Panc1 (cell line): ENCODE measurements at regions not wholly inside any gene's neighbourhood (a gene's known extent, or its start where the extent isn't known, plus 50 kb on each side); places are given as distances from the start of the nearest gene placed in this dataset.
"Not testable (repeated sequence)": the region's sequence is repeated elsewhere in the genome, so short reads cannot be mapped to it uniquely, and the experiment has no call there.

Experiments
- ATAC-seq: fragments of 200-7000 bp; cut with Tn5 transposase; 2 replicates; pipeline ENCODE4 v1.9.1; 2020; ENCODE audit warnings: mild to moderate bottlenecking, moderate library complexity
- BruUV-seq: library from RNA; stranded (reverse); fragments of 400-500 nt; replicated peaks from 2 replicates; lab custom pipeline; 2021; lab: Mats Ljungman, UMichigan
- CTCF ChIA-PET: fragments of 300-600 bp; sonication (Branson Sonifier 250); formaldehyde crosslinking; loops from one replicate; lab custom pipeline; 2022; ENCODE audit warnings: antibody characterized with exemption; lab: Charles Lee
- POLR2A ChIA-PET: fragments of 300-600 bp; sonication (Branson Sonifier 250); formaldehyde crosslinking; loops from one replicate; lab custom pipeline; 2022; ENCODE audit warnings: antibody characterized with exemption; lab: Charles Lee
- DNase-seq: peaks from one replicate; pipeline ENCODE4 v3.0.0-alpha.2; 2010; ENCODE audit warnings: low read depth, low spot score
- H3K27ac ChIP-seq: 2 replicates; pipeline ENCODE4 v1.5.1; 2011; ENCODE audit warnings: mild to moderate bottlenecking, low read length, inconsistent platforms
- H3K27me3 ChIP-seq: fragments of 200-500 bp; sonication (Bioruptor generic); 2 replicates; pipeline ENCODE4 v1.6.0; 2014; ENCODE audit warnings: low read length, inconsistent platforms; ENCODE audit not compliant: control insufficient read depth, insufficient read depth
- H3K36me3 ChIP-seq: fragments of 200-500 bp; sonication (Bioruptor generic); 2 replicates; pipeline ENCODE4 v1.5.1; 2014; ENCODE audit warnings: inconsistent platforms, mild to moderate bottlenecking, low read length, moderate library complexity; ENCODE audit not compliant: control insufficient read depth, insufficient read depth
- H3K4me1 ChIP-seq: 2 replicates; pipeline ENCODE4 v1.5.1; 2011; ENCODE audit warnings: inconsistent platforms, mild to moderate bottlenecking, low read length, moderate library complexity; ENCODE audit not compliant: control insufficient read depth, insufficient read depth
- H3K4me3 ChIP-seq, 2 experiments: 2 replicates each; pipeline ENCODE4 v1.5.1; 2011 to 2012; ENCODE audit warnings: low read depth in 2 of 2, low read length in 2 of 2, mild to moderate bottlenecking in 2 of 2, inconsistent platforms in 1 of 2, moderate library complexity in 1 of 2
- H3K9me3 ChIP-seq: fragments of 200-500 bp; sonication (Bioruptor generic); 2 replicates; pipeline ENCODE4 v1.5.1; 2014; ENCODE audit warnings: low read depth, mild to moderate bottlenecking, inconsistent platforms, low read length, moderate library complexity; ENCODE audit not compliant: control insufficient read depth, insufficient read depth
- POLR2AphosphoS5 ChIP-seq: IDR thresholded peaks from 2 replicates; pipeline ENCODE4 v1.6.1; 2012; ENCODE audit warnings: mild to moderate bottlenecking, low read depth, low read length, moderate library complexity
- SIN3A ChIP-seq: IDR thresholded peaks from 2 replicates; pipeline ENCODE4 v1.6.1; 2012; ENCODE audit warnings: low read depth, mild to moderate bottlenecking, low read length, moderate library complexity, borderline replicate concordance; ENCODE audit not compliant: insufficient read depth
- TCF7L2 ChIP-seq: IDR thresholded peaks from 2 replicates; pipeline ENCODE4 v1.6.1; 2011; ENCODE audit warnings: mild to moderate bottlenecking, low read depth, low read length, inconsistent platforms
- in situ Hi-C: cut with HindIII; loops from 2 replicates; pipeline ENCODE4 v1.10.0; 2016; ENCODE audit warnings: low sequenced_read_pairs, low pct_unique_long_range_greater_than_20kb
- intact Hi-C: fragments of 100-400 bp; cut with micrococcal nuclease; formaldehyde crosslinking; loops from one replicate; pipeline ENCODE4 v1.10.0; 2022; ENCODE audit not compliant: unreplicated experiment
- TF ChIP-seq, protein P1 (sequence below), 2 experiments: IDR thresholded peaks; 2 replicates each; pipeline ENCODE4 v1.6.1; 2011 to 2012; ENCODE audit warnings: low read depth in 2 of 2, control low read depth in 1 of 2, low read length in 1 of 2, mild to moderate bottlenecking in 1 of 2, moderate library complexity in 1 of 2; ENCODE audit not compliant: insufficient read depth in 1 of 2
- TF ChIP-seq, protein P2 (sequence below): fragments of 450-650 bp; IDR thresholded peaks from 2 replicates; pipeline ENCODE4 v1.5.1; 2017; ENCODE audit warnings: mild to moderate bottlenecking

DNA sequence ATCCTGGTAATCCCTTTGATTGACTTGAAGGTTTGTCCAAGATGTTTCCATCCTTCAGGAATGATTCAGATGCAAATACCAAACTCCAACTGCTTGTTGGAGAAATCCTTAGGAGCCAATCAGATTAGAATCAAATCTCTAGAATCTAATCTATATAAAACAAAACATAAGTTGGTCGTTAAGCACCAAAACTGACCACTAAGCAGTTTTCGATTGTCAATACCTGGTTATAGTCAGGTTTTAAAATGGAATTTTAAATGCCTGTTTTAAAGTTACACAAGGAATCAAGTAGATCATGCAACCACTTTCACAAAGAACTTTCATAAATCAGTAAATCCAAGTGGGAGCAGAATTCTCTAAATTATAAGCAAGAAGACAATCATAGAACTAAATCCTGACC, 236.1 kb downstream of the PARM1 start:
- Histone ChIP-seq H3K9me3 (no peaks in the 10 kb centered on the region), H3K27me3 (no peaks in the 10 kb centered on the region), H3K36me3 (no peaks in the 10 kb centered on the region), H3K27ac (no peak overlapping the region), H3K4me3 (no peak overlapping the region), H3K4me1 (no peaks in the 10 kb centered on the region)
- in situ Hi-C loops (no loop called here), intact Hi-C loops (no loop called here)
- CTCF ChIA-PET, result no interaction called here
- DNase-seq (no peak), ATAC-seq (no peak)
- POLR2A ChIA-PET, result no interaction called here
- TF ChIP-seq, protein P1, sequence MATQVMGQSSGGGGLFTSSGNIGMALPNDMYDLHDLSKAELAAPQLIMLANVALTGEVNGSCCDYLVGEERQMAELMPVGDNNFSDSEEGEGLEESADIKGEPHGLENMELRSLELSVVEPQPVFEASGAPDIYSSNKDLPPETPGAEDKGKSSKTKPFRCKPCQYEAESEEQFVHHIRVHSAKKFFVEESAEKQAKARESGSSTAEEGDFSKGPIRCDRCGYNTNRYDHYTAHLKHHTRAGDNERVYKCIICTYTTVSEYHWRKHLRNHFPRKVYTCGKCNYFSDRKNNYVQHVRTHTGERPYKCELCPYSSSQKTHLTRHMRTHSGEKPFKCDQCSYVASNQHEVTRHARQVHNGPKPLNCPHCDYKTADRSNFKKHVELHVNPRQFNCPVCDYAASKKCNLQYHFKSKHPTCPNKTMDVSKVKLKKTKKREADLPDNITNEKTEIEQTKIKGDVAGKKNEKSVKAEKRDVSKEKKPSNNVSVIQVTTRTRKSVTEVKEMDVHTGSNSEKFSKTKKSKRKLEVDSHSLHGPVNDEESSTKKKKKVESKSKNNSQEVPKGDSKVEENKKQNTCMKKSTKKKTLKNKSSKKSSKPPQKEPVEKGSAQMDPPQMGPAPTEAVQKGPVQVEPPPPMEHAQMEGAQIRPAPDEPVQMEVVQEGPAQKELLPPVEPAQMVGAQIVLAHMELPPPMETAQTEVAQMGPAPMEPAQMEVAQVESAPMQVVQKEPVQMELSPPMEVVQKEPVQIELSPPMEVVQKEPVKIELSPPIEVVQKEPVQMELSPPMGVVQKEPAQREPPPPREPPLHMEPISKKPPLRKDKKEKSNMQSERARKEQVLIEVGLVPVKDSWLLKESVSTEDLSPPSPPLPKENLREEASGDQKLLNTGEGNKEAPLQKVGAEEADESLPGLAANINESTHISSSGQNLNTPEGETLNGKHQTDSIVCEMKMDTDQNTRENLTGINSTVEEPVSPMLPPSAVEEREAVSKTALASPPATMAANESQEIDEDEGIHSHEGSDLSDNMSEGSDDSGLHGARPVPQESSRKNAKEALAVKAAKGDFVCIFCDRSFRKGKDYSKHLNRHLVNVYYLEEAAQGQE (IDR thresholded peaks at IDR 0.05; ENCODE audit: insufficient read depth in 1 of 2, low read depth in 2 of 2, low read length in 1 of 2), result no peak
- no peak for TF ChIP-seq TCF7L2
- TF ChIP-seq POLR2AphosphoS5, result no peak
- no peak for TF ChIP-seq SIN3A
- TF ChIP-seq, protein P2, sequence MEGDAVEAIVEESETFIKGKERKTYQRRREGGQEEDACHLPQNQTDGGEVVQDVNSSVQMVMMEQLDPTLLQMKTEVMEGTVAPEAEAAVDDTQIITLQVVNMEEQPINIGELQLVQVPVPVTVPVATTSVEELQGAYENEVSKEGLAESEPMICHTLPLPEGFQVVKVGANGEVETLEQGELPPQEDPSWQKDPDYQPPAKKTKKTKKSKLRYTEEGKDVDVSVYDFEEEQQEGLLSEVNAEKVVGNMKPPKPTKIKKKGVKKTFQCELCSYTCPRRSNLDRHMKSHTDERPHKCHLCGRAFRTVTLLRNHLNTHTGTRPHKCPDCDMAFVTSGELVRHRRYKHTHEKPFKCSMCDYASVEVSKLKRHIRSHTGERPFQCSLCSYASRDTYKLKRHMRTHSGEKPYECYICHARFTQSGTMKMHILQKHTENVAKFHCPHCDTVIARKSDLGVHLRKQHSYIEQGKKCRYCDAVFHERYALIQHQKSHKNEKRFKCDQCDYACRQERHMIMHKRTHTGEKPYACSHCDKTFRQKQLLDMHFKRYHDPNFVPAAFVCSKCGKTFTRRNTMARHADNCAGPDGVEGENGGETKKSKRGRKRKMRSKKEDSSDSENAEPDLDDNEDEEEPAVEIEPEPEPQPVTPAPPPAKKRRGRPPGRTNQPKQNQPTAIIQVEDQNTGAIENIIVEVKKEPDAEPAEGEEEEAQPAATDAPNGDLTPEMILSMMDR, result no peak
- BruUV-seq, result no TSS peak

DNA sequence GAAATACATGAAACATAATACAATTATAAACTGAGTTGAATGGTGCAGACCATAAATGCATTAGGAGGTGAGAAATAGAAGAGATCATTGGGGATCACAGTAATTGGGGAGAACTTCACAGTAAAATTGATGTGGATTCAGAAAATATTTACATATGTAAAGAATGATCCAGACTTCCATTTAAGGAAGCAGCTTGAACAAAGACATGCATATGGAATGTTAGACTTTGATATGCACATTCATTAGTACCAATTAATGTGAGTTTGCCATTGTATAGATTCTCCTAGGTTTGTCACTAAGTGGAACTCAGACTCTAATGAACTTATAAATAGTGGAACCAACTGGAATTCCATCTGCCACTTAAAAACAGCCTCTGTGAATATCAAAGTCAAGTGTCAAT, 235.6 kb downstream of the PARM1 start:
- intact Hi-C loops (no loop called here), in situ Hi-C loops (no loop called here)
- H3K27ac ChIP-seq, result no peak overlapping the region
- CTCF ChIA-PET, result no interaction called here
- H3K4me1 ChIP-seq, result no peaks in the 10 kb centered on the region
- DNase-seq (no peak), ATAC-seq (no peak)
- H3K27me3 ChIP-seq, result no peaks in the 10 kb centered on the region
- no peaks in the 10 kb centered on the region for H3K9me3 ChIP-seq
- POLR2A ChIA-PET, result no interaction called here
- TF ChIP-seq TCF7L2, result no peak
- no peak for TF ChIP-seq SIN3A
- BruUV-seq, result no TSS peak
- no peaks in the 10 kb centered on the region for H3K36me3 ChIP-seq
- H3K4me3 ChIP-seq, result no peak overlapping the region

DNA sequence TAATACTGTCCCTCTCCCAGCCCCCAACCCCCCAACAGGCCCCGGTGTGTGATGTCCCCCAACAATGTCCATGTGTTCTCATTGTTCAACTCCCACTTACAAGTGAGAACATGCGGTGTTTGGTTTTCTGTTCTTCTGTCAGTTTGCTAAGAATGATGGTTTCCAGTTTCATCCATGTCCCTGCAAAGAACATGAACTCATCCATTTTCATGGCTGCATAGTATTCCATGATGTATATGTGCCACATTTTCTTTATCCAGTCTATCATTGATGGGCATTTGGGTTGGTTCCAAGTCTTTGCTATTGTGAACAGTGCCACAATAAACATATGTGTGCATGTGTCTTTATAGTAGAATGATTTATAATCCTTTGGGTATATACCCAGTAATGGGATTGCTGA, 232.2 kb downstream of the PARM1 start:
- H3K36me3 ChIP-seq, H3K4me3 ChIP-seq, intact Hi-C loops, POLR2A ChIA-PET, H3K4me1 ChIP-seq, H3K27ac ChIP-seq, ATAC-seq, DNase-seq, in situ Hi-C loops, CTCF ChIA-PET, H3K27me3 ChIP-seq, H3K9me3 ChIP-seq, BruUV-seq: not testable (repeated sequence)
